NCI-H345 (cell line): ENCODE measurements at regions not wholly inside any gene's neighbourhood (a gene's known extent, or its start where the extent isn't known, plus 50 kb on each side); places are given as distances from the start of the nearest gene placed in this dataset.
"Not testable (repeated sequence)": the region's sequence is repeated elsewhere in the genome, so short reads cannot be mapped to it uniquely, and the experiment has no call there.

ENCODE experiments used
- DNase-seq: peaks from one replicate; lab custom pipeline; 2025; lab: John Stamatoyannopoulos, UW

GRCh38 chr5:88666761-88667495 is 216.1 kb downstream of the MEF2C start:
- DNase-seq = no peak

DNA sequence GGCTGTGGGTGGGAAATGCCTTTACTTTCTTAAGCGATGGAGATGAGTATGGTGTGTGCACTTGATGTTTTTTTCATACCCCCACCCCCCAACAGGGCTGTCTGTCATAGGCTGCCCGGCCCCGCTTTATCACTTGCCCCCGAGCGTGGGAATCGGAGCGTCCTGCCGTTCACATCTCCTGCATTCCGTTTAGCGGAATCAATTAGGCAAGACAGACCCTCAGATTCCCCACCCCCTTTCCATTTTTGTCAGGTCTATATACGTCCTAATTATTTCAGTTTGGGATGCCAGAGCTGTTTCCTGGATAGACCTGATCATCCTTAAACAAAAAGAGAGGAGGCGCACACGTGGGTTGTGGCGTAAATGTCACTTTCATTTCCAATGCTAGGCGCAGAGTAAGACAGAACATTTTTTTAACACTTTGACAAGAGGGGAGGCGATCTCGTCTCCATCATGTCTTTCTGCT is 217.2 kb downstream of the MEF2C start:
- DNase-seq = no peak

DNA sequence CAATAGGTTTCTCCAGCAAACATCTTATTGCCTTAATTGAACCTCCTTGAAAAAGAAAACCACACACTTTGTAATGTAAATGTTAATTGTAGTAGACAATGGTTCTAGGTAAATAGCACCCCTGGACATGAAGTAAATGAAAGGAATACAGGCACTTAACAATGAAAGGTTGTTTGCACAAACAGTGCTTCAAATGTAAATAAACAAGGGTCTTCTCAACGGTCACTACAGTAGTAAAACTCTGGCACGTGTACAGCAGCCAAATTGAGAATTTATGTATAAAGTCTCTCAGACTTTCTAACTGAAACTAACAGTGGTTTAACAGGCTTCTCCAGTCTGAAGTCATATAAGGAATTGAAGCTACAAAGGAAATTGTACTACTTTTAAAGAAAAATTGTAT is 218.3 kb downstream of the MEF2C start:
- peak; percentile 27 for DNase-seq

- DNase-seq = no peak
These were observed 219.2 kb downstream of the MEF2C start for GRCh38 chr5:88663793-88664216.

- DNase-seq = no peak
These were observed 220.1 kb downstream of the MEF2C start for GRCh38 chr5:88662846-88663245.

DNA sequence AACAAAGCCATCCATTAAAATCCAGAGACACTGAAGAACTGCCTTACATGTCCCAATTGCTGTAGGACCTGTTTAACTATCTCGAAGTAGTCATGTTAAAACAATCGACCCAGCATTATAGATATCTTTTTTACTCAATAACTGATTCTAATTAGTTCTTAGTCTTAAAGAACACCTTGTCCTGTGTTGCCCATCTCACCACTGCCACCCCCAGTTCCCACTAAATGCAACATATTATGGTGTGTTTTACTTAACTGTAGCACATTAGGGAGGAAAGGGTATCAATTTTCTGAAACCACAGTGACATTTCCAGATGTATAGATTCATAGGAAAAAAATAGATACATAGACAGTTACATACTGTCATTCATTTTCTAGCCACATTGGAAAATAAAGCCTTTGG is 221.2 kb downstream of the MEF2C start:
- DNase-seq = no peak

DNA sequence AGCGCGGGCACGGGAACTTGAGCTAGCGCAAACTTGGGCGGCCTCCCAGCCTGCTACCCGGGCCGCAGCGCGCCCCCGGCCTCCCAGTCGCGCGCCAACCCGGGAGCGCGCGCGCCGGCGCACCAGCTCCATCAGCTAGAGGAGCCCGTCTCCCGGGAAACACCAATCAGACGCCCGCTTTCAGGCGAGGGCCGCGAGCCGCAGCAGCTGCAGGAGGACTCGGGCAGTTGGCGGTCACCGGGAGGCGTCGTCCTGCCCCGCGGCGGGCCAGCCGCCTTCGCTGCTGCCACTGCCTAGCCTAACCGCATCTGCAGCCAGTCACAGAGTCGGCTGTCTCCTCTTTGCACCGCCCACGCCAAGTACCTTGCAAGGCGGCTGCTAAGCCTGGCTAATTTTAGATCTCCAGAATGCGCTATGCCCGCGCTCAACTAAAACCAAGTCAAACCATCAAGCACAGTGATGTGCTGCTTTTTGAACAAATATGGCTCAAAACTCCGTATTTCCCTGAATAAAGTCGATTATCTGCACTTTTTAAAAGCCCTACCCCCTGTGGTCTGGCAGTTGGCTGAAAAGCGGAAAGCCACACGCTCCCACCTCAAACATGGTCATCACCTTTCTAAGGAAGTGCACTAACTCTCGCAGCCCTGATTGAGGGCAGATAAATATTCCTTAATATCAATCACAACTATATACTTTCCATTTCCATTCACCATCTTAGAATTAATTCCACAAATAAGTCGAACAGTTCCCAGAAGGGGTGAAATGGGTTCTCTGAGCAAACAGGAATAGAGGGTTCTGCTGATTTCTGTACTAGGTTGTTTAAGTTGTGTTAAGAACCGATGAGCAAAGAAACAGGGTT is 221.8 kb downstream of the MEF2C start:
- peak; percentile 95 for DNase-seq

- peak; percentile 65 for DNase-seq
These were observed 222.6 kb downstream of the MEF2C start for GRCh38 chr5:88660264-88660946.

DNA sequence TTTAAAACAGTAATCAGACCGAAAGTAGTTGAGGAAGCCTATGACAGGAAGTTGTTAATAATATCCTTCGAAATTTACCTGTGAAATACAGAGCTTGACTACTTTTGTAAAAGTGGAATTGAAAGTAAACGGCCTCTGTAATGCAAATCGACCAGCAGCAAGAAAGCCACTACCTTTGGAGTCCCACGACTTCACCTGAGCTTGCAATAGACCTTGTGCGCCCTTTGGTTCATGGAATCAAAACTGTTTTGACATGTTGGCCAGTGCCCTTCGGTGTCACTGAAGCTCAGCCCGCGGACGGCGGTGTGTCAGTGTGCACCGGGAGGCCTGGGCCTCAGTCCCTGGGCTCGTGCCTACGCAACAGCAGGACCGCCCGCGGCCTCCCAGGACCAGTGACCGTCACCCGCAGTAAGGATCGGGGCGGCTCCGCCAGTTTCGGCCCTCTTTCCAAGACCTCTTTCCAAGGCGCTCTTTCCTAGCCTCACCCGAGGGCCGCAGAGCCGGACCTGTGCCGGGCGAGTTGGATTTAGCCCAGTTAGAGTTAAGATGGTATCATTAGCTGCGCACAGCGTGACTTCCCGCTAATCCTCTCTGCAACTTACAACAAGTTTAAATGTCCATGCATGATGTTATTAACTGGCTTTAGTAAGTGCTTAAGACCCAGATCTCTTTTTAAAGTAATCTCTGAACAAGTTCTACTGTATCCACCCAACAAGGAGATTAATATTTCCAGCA is 223.3 kb downstream of the MEF2C start:
- no peak for DNase-seq

DNA sequence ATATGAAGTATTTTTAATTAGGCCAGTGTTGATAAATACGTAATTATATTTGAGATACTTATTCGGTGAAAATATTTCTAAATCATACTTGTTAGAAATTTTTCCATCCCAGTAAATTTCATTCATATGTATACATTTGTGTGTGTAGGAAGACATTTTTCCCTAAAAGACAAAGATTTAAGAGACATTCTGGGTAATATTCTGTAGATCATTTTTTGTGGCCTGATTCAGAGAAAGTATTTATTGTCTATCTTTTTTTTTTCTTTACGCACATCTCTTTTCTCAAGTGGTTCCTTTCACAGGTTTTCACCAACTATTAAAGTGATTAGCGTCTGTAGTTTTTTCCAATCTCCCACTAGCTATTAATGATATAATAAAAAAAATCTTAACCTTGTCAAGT is 224.1 kb downstream of the MEF2C start:
- no peak for DNase-seq

DNA sequence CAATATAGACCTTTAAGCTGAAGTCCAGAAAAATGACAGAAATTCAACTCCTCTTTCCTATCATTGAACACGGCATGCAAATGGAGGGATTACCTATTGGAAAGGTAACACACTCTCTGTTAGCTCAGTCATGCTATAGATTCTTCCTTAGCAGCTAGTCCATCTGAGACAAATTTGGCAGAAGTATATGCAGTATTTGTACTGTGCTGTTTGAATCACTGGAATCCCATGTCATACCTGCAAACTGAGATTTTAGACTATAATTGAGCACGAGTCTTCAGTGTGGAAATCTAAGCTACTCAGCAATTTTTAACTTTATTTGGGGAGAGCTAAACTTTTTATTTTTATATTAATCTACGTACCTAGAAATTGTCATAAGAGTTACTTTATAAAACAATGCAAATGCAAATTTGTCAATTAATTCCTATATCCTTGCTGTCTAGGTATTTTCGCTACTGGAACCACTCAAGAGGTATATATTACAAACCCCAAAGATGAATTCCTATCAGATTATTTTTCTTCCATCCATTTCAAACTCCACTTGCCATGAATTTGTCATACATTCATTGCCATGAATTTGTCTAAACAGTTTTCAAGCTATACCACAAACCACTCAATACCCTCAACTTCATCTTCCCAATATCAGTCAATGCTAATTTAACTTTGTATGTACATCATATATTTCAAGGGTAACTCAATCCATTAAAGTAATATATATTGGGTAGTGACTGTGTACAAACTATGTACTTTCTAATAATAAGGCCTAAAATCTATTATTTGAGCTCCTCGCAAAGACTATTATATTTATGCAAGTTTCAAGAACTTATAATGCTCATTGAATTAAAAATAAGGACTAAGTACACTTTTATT is 224.8 kb downstream of the MEF2C start:
- no peak for DNase-seq

- DNase-seq = no peak
These were observed 225.8 kb downstream of the MEF2C start for GRCh38 chr5:88657136-88657535.

GRCh38 chr5:88656221-88656950 is 226.6 kb downstream of the MEF2C start:
- no peak for DNase-seq

GRCh38 chr5:88653471-88653870 is 229.5 kb downstream of the MEF2C start:
- no peak for DNase-seq

DNA sequence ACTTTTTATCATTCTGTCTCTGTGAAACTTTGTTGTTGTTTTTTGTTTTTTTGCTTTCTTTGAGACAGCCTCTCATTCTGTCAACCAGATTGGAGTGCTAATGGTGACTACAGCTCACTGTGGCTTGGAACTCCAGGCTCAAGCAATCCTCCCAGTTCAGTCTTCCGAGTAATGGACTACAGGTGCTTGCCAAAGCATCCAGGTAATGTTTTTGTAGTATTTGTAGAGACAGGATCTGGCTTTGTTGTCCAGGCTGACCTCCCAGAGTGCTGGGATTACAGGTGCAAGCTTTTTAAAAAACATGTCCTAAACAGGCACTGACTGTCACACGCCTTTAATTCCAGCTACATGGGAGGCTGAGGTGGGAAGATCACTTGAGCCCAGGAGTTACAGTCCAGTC is 235.1 kb downstream of the MEF2C start:
- no peak for DNase-seq

DNA sequence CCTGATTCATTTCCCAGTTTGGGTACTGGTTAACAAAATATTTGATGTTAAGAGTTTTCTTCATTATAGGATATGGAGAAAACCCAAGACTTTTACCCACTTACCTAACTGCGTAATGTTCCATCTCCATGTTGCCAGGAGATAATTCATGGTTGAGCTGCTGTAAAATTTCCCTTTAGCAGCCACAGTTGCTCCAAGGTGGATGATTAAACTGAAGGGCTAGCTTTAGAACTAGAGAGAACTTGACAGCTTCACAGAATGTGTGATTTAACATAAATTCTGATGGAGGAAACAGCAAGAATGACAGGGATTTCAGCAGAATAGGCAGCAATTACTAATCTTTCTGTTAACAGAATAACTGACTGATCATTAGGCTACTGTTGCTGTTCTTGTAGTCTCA is 236.1 kb downstream of the MEF2C start:
- no peak for DNase-seq

DNA sequence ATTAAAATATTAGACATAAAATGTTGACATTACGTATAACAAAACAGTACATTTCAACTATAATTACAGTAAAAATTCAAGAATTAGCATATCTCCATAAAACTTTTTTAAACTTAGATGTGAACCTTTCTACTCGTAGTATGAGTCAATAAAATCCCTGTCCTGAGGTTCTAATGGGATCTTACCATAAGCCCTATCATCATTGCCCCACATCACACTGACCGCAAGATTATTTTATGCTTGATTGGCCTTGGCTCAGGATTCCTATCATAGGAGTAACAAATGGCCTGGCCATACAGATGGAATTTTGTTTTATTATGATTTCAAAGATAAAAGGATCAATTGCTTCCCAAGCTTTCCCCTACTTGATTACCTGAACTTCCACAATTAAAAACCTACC is 238.3 kb downstream of the MEF2C start:
- DNase-seq = no peak

- DNase-seq = no peak
These were observed 239.7 kb downstream of the MEF2C start for GRCh38 chr5:88643315-88643714.

- DNase-seq = no peak
These were observed 249.0 kb downstream of the MEF2C start for GRCh38 chr5:88634014-88634413.

DNA sequence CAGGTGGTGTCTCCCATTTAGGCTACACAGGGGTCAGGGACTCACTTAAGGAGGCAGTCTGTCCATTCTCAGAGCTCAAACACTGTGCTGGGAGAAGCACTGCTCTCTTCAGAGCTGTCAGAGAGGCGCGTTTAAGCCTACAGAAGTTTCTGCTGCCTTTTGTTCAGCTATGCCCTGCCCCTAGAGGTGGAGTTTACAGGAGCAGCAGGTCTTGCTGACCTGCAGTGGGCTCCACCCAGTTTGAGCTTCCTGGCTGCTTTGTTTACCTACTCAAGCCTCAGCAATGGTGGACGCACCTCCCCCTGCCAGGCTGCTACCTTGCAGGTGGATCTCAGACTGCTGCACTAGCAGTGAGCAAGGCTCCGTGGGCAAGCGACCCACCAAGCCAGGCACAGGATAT is 260.1 kb downstream of the MEF2C start:
- not testable (repeated sequence) for DNase-seq
